PC-3 (cell line): ENCODE measurements at regions not wholly inside any gene's neighbourhood (a gene's known extent, or its start where the extent isn't known, plus 50 kb on each side); places are given as distances from the start of the nearest gene placed in this dataset.

Experiments used
- ATAC-seq: fragments of 200-7000 bp; cut with Tn5 transposase; 2 replicates; pipeline ENCODE4 v1.9.1; 2020; ENCODE audit warnings: mild to moderate bottlenecking, moderate library complexity
- BruUV-seq: library from RNA; stranded (reverse); fragments of 400-500 nt; replicated peaks from 2 replicates; lab custom pipeline; 2021; lab: Mats Ljungman, UMichigan
- CTCF ChIA-PET: fragments of 300-600 bp; sonication (Branson Sonifier 250); formaldehyde crosslinking; loops from one replicate; lab custom pipeline; 2022; ENCODE audit warnings: antibody characterized with exemption; lab: Charles Lee
- POLR2A ChIA-PET: fragments of 300-600 bp; sonication (Branson Sonifier 250); formaldehyde crosslinking; loops from one replicate; lab custom pipeline; 2022; ENCODE audit warnings: antibody characterized with exemption; ENCODE audit not compliant: unreplicated experiment; lab: Charles Lee
- DNase-seq: peaks from one replicate; pipeline ENCODE4 v3.0.0-alpha.2; 2015
- H2AFZ ChIP-seq: fragments of 300-600 bp; sonication (generic); 2 replicates; pipeline ENCODE4 v1.6.0; 2016; ENCODE audit warnings: antibody characterized with exemption, low read length
- H3F3A ChIP-seq: fragments of 300-600 bp; sonication (generic); one replicate; pipeline ENCODE4 v1.6.0; 2017; ENCODE audit warnings: antibody characterized with exemption, low read length, control low read depth, mild to moderate bottlenecking; ENCODE audit not compliant: unreplicated experiment
- H3K27ac ChIP-seq: fragments of 300-600 bp; sonication (generic); 2 replicates; pipeline ENCODE4 v1.5.1; 2016; ENCODE audit warnings: mild to moderate bottlenecking, low read length
- H3K27me3 ChIP-seq: fragments of 300-600 bp; sonication (generic); 2 replicates; pipeline ENCODE4 v1.6.1; 2016; ENCODE audit warnings: low read length, mixed read lengths
- H3K36me3 ChIP-seq: fragments of 300-600 bp; sonication (generic); 2 replicates; pipeline ENCODE4 v1.6.1; 2016; ENCODE audit warnings: low read depth, mixed run types, low read length, mixed read lengths
- H3K4me1 ChIP-seq: fragments of 300-600 bp; sonication (generic); 2 replicates; pipeline ENCODE4 v1.5.1; 2016; ENCODE audit warnings: low read length; ENCODE audit not compliant: insufficient read depth
- H3K4me2 ChIP-seq: fragments of 300-600 bp; sonication (generic); 2 replicates; pipeline ENCODE4 v1.6.0; 2016; ENCODE audit warnings: low read length
- H3K4me3 ChIP-seq: fragments of 300-600 bp; sonication (generic); 2 replicates; pipeline ENCODE4 v1.5.1; 2016; ENCODE audit warnings: mild to moderate bottlenecking, low read length, mixed read lengths
- H3K79me2 ChIP-seq: fragments of 300-600 bp; sonication (generic); 2 replicates; pipeline ENCODE4 v1.6.1; 2017; ENCODE audit warnings: low read length, mixed read lengths
- H3K9ac ChIP-seq: fragments of 300-600 bp; sonication (generic); 2 replicates; pipeline ENCODE4 v1.6.0; 2016; ENCODE audit warnings: mild to moderate bottlenecking, low read length
- H3K9me2 ChIP-seq: fragments of 300-600 bp; sonication (generic); replicated peaks from 2 replicates; pipeline ENCODE4 v1.6.1; 2016; ENCODE audit warnings: mixed run types, low read length, mixed read lengths
- H3K9me3 ChIP-seq: fragments of 300-600 bp; sonication (generic); 2 replicates; pipeline ENCODE4 v1.6.1; 2016; ENCODE audit warnings: low read length, mixed read lengths
- H4K20me1 ChIP-seq: fragments of 300-600 bp; sonication (generic); 2 replicates; pipeline ENCODE4 v1.6.1; 2016; ENCODE audit warnings: low read length, mixed read lengths
- EZH2 ChIP-seq: fragments of 300-600 bp; sonication (generic); IDR thresholded peaks from one replicate; pipeline ENCODE4 v1.6.1; 2017; ENCODE audit warnings: antibody characterized with exemption, mild to moderate bottlenecking, low read length; ENCODE audit not compliant: unreplicated experiment
- EZH2phosphoT487 ChIP-seq: fragments of 300-600 bp; sonication (generic); IDR thresholded peaks from 2 replicates; pipeline ENCODE4 v1.6.1; 2018; ENCODE audit warnings: mild to moderate bottlenecking, antibody characterized with exemption, low read length, borderline replicate concordance
- intact Hi-C: fragments of 100-400 bp; cut with micrococcal nuclease; formaldehyde crosslinking; loops from 2 replicates; pipeline ENCODE4 v1.9.0; 2023
- TF ChIP-seq, protein P1 (sequence below): fragments of 300-600 bp; sonication (generic); conservative IDR thresholded peaks from 2 replicates; pipeline ENCODE4 v1.5.1; 2017; ENCODE audit warnings: antibody characterized with exemption, low read depth, mild to moderate bottlenecking, low read length

DNA sequence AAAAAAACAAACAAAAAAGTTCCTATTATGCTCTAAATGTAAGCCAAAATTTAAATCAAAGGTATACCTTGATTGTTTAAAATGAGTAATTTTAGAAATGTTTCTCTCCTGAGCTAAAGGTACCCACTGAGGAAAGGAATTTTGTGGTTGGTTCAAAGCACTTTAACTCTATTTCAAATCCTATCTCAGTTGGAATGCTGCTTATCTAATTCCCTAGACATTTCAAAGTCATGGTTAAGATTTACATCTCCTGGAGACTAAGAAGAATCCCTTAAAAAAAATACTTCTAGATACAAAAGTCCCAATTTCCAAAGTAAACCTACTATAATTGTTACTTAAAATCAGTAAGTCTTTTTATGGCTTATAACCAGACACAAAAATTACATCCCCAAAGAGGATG, 830.7 kb downstream of the GRID1 start:
- CTCF ChIA-PET, result no interaction called here
- H3K36me3 ChIP-seq, result no peaks in the 10 kb centered on the region
- H3K4me3 ChIP-seq, result no peak overlapping the region
- H3K4me1 ChIP-seq, result no peaks in the 10 kb centered on the region
- no peak overlapping the region for H3K9ac ChIP-seq
- no peaks in the 10 kb centered on the region for H3F3A ChIP-seq
- ATAC-seq (no peak), DNase-seq (no peak)
- no TSS peak for BruUV-seq
- no peaks in the 10 kb centered on the region for H3K9me3 ChIP-seq
- H3K27me3 ChIP-seq, result no peaks in the 10 kb centered on the region
- intact Hi-C loops, result no loop called here
- TF ChIP-seq EZH2phosphoT487, result no peak
- TF ChIP-seq, protein P1, sequence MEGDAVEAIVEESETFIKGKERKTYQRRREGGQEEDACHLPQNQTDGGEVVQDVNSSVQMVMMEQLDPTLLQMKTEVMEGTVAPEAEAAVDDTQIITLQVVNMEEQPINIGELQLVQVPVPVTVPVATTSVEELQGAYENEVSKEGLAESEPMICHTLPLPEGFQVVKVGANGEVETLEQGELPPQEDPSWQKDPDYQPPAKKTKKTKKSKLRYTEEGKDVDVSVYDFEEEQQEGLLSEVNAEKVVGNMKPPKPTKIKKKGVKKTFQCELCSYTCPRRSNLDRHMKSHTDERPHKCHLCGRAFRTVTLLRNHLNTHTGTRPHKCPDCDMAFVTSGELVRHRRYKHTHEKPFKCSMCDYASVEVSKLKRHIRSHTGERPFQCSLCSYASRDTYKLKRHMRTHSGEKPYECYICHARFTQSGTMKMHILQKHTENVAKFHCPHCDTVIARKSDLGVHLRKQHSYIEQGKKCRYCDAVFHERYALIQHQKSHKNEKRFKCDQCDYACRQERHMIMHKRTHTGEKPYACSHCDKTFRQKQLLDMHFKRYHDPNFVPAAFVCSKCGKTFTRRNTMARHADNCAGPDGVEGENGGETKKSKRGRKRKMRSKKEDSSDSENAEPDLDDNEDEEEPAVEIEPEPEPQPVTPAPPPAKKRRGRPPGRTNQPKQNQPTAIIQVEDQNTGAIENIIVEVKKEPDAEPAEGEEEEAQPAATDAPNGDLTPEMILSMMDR, result no peak
- no peak for TF ChIP-seq EZH2
- H3K79me2 ChIP-seq, result no peaks in the 10 kb centered on the region
- no peak overlapping the region for H3K4me2 ChIP-seq
- POLR2A ChIA-PET, result no interaction called here
- H4K20me1 ChIP-seq, result no peaks in the 10 kb centered on the region
- no peak overlapping the region for H2AFZ ChIP-seq
- no peak overlapping the region for H3K27ac ChIP-seq
- H3K9me2 ChIP-seq, result no peaks in the 10 kb centered on the region

DNA sequence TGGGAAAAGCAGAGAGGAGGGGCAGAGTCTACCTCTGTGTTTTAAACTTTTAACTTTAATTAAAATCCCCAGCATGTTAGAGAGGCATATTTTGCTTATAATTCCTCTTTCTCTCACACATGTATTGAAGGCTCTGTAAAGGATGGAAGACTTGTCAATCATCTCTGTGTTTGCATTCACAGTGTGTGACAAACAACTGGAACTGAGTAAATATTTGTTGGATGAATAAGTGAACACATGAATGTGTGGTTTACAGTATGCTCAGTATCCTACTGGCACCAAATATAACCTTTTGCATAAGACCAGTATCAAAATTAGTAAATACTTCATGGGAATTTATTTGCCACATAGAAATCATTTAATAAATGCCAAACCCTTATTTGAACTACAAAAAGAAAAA, 829.0 kb downstream of the GRID1 start:
- ATAC-seq, result no peak
- no peak overlapping the region for H2AFZ ChIP-seq
- ChIA-PET CTCF (no interaction called here), POLR2A (no interaction called here)
- no peaks in the 10 kb centered on the region for H3K27me3 ChIP-seq
- no peak for DNase-seq
- no peak overlapping the region for H3K27ac ChIP-seq
- no peaks in the 10 kb centered on the region for H3F3A ChIP-seq
- no peak overlapping the region for H3K4me3 ChIP-seq
- H3K79me2 ChIP-seq, result no peaks in the 10 kb centered on the region
- H3K9me2 ChIP-seq, result no peaks in the 10 kb centered on the region
- TF ChIP-seq, protein P1, result no peak
- no peaks in the 10 kb centered on the region for H3K36me3 ChIP-seq
- no peaks in the 10 kb centered on the region for H3K9me3 ChIP-seq
- no TSS peak for BruUV-seq
- H3K9ac ChIP-seq, result no peak overlapping the region
- H3K4me1 ChIP-seq, result no peaks in the 10 kb centered on the region
- H3K4me2 ChIP-seq, result no peak overlapping the region
- no peaks in the 10 kb centered on the region for H4K20me1 ChIP-seq
- intact Hi-C loops, result no loop called here

DNA sequence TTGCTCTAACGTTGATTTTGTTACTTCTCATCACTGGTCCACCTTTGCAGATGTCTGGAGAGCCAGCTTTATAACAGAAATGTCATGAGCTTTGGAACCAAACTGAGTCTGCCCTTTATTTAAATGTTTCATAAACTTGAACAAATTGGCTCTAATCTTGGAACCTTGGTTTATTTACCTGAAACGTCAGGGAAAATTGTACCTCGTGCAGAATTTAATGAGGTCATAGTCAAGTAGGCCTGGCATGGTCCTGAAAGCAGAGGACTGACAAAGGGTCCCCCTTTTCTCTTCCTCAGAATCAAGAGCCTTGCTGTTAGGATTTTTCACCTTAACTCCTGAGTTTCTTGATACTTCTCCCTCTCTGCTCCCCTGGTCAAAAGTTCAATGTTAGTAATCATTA, 828.0 kb downstream of the GRID1 start:
- H3K9ac ChIP-seq, result no peak overlapping the region
- no peaks in the 10 kb centered on the region for H3K9me2 ChIP-seq
- intact Hi-C loops, result no loop called here
- ChIA-PET POLR2A (no interaction called here), CTCF (no interaction called here)
- TF ChIP-seq, protein P1, result no peak
- TF ChIP-seq EZH2phosphoT487 (no peak), EZH2 (no peak)
- H3K4me3 ChIP-seq, result no peak overlapping the region
- H4K20me1 ChIP-seq, result no peaks in the 10 kb centered on the region
- H2AFZ ChIP-seq, result no peak overlapping the region
- H3K27me3 ChIP-seq, result no peaks in the 10 kb centered on the region
- no peak for ATAC-seq
- no peaks in the 10 kb centered on the region for H3K36me3 ChIP-seq
- no peaks in the 10 kb centered on the region for H3K4me1 ChIP-seq
- no peaks in the 10 kb centered on the region for H3K9me3 ChIP-seq
- no peak for DNase-seq
- no TSS peak for BruUV-seq
- no peak overlapping the region for H3K27ac ChIP-seq
- no peak overlapping the region for H3K4me2 ChIP-seq
- no peaks in the 10 kb centered on the region for H3K79me2 ChIP-seq
- H3F3A ChIP-seq, result no peaks in the 10 kb centered on the region
